GM18517 (cell line): ENCODE measurements at regions not wholly inside any gene's neighbourhood (a gene's known extent, or its start where the extent isn't known, plus 50 kb on each side); places are given as distances from the start of the nearest gene placed in this dataset.

ENCODE experiments used
- ATAC-seq: cut with Tn5 transposase; IDR thresholded peaks from one replicate; pipeline ENCODE4 v1.9.1; 2021; ENCODE audit warnings: mild to moderate bottlenecking, moderate library complexity; ENCODE audit not compliant: unreplicated experiment

DNA sequence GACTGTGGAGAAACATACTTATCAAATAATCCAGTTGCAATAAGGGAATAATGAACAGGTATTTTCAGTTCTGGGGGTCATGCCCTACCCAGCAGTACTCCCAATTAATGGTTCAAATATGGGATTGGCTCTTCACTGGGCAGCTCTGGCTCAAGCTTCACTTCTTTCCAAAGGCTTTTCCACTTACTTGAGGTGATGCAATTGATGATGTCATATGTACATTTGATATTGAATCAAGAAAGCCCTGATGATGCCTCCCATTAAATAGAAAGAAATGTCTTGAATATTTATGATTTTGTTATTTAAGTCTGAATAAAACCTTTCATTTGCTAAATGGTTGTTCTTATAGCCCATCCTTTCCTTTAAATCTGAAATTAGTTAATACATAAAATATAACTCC, 789.9 kb downstream of the USP25 start:
- ATAC-seq = no peak

DNA sequence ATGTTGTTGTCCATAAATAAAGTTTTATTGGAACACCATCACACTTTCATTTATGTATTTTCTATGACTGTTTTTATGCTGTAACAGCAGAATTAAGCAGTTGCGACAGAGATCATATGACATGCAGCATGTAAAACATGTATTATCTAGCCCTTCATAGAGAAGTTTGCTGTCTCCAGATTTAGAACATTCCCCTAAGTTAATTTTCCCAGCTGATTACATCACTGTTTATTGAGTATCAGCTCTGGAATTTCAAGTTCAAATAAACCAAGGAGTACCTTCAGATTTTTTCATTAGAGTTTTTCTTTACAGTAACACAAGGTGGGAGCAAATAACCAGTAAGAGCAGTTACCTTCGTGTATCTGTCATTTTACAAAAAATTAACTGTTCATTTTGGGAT, 792.8 kb downstream of the USP25 start:
- ATAC-seq = no peak

DNA sequence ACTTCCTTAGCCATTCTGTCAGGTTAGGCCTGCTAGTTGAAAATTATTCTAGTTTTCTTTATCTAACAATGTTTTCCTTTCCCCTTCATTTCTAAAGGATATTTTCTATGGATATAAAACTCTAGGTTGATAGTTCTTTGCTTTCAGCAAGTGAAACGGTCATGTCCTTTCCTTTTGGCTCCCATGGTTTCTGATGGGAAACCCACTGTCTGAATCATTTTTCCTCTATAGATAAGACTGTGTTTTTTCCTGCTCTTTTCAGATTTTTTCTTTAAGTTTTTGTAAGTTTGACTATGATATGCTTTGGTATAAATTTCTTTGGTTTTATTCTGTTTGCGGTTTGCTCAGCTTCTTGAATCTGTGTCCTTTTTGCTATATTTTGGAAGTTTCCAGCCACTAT, 800.9 kb downstream of the USP25 start:
- ATAC-seq = no peak

DNA sequence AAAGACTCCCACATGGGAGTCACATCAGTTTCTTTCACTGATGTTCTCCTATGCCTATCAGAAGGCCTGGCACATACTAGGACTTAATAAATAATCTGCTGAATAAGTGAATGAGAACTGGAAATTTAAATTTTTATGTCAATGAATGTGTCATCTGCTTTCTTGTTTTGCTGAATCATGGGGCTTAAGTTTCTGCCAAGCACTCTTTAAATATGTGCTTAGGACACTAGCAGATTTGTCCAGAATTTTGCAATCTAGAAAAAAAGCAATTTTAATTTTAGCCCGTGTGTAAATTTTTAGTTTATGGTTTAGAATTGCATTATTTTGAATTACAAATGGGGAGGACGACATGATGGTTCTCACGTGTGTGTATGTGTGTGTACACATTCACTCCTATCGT, 803.1 kb downstream of the USP25 start:
- ATAC-seq = no peak

DNA sequence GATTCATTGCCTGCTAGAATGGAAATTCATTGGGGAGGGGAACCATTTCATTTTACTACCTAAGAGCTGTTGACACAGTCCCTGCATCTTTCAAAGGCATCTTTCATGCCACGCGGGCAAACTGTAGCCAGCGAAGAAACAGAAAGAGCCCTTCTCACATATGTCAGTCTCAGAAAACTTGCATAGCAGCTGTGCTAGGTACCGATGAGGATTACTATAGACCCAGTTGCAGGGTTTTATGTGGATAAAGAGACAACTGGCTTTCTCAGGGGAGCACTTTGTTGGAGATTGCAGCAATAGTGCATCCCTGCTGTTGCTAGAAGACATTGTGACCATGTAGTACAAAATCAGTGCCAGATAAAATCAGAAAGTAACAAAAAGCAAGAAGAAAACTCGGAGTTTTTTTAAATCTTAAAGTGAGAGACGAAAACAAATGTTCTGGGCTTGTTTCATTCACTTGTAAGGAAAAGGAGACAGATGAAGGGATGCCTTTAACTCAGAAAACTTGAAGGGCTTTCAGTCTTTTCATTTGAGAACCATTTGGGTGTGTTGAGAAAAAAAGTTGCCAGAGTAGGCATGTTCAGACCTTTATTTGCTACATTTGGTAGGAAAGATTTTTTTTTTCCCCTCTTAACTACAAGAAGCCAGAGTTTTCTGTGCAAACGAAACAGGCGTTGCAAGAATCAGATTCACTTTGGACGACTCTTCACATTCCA, 804.1 kb downstream of the USP25 start:
- ATAC-seq = no peak

DNA sequence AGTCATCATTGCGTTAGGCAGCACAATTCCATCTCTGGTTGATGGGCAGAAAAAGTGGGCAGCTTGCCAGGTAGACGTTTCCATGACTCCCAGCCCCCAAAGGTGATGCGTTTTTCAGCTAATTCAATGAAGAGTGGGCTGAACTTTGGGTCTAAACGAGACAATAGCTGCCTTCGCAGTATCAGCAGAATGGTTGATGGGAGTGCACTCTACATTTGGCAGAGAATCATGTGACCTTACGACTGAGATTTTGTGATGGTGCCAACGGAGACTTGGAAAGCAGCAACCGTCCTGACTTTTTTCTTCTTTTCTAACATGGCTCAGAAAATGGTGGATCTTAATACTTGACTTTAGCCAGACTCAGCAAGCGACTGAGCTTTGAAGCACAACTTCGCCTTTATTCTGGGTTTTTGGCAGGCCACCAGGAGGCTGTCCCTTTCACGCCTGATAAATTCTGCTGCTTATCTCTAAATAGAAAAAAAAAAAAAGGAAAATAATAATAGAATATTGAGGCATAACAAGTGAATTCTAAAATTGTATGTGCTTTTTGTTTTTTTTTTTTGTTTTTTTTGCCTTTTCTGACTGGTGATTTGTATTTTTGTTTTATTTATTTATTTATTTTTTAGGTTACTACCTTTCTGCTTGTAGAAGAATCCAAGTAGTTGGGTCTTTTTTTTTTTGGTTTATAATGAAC, 804.8 kb downstream of the USP25 start:
- ATAC-seq = no peak

DNA sequence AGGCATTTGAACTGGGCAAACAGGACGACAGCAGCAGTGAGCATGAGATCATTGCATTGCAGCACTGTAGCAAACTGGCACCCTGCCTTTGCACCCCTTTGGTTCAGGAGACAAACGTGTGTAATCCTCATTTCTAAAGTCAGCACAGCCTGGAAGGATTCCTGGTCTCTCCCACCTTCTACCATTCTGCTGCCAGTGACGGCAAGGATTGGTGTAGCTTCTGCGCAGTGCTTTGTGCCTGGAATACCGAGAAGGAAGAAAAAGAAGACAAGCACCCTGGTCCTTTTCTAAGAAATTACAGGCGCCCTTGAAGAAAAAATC, 805.3 kb downstream of the USP25 start:
- ATAC-seq = no peak

DNA sequence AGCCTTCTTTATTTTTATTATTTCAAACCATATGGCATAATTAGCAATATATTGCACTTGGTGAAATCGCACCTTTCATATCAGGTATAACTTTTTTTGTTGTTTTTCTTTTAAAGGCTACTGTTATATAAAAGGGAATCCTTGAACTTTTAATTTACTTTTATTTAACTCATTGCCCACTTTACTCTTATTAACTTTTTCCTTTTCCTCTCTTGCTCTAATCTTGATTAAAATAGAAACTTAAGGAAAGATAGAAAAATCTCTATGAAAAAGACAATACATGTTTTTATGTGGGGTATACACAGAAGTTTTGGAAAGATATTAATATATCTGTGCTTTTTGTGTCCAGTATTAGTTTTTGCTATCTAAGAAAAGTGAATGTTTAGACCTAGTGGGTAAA, 805.8 kb downstream of the USP25 start:
- no peak for ATAC-seq

DNA sequence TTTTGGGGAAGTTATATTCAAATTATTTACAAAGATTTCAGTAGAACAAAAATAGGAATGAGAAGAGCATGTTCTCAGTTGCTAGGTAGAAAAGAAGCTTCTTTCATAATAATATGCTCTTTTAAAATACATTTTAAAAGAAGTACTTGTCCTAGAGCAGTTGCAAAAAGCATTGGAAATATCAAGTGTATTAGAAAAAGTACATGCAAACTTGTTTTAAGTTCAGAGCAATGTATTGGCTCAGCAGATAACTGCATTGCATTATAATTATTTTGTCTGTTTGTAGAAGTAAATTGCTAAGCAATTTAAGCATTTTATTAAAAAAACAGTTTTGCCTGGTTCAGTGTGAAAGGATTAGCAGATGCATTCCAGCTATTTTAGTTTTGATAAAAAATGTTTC, 806.4 kb downstream of the USP25 start:
- no peak for ATAC-seq

DNA sequence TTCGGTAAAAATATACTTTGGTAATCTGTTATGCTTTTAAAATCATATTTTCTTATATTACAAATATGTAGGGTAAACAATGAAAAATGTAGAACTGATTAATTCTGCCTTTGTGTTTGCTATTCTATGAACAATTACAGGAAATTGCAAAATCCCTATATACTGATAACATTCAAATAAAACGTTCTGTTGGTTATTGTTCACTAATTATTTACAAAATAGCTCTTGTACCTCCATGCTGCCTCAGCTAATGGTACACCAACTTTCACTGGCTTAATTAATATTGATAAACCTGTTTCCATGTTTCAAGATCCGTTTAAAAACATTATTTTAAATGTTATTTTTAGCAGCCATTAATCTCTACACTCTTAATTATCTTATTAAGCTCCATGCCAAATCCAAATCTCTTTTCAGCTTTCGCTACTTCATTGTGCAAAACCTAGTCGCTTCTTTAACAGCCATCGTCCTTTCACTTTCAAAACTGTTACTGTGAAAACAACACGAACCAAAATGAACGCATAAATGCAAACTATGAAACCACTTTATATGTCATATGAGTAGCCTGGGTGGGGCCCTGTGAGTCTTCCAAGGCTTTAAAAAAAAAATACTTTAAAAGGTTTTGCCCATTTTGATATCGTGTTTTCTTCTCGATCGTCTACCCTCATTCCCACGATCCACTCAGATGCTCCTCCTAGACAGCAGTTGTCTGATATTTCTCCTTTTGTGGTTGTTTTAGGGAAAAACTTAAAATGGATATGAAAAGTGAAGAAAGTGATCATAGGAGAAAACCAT, 807.1 kb downstream of the USP25 start:
- ATAC-seq = no peak

DNA sequence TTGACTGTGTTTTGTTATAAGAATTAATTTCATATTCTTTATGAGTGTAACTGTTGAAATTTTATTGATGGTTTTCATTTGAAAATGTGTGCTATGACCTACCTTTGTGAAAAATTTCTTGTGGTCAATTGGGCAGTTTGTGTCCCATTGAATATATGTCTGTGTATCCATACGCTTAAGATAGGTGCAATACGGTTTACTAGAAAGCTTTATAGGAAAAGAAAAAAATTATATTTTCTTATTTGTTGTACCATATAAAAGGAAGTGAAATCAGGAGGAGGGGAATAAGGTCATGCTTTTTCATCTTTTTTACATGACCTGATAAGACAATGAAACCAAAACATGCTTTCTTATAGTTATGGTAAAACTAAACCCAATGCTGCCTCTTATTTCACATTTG, 807.7 kb downstream of the USP25 start:
- no peak for ATAC-seq

DNA sequence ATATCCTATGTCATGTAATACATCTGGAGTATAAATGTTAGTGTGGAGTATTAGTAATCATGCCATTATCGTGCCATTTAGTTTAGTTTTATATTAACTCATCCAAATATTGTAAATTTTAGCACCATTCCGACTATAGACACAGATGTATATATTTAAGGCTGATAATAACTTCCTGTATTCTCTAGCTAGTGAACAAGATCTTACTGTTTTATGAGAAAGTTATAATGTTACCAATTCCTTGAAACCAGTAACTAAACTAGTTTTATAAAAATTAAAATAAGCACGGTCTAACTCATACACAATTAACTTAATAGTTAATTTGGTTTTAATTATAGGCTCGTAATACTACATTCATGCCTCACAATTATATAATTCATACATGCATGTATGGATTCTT, 808.6 kb downstream of the USP25 start:
- ATAC-seq = no peak

DNA sequence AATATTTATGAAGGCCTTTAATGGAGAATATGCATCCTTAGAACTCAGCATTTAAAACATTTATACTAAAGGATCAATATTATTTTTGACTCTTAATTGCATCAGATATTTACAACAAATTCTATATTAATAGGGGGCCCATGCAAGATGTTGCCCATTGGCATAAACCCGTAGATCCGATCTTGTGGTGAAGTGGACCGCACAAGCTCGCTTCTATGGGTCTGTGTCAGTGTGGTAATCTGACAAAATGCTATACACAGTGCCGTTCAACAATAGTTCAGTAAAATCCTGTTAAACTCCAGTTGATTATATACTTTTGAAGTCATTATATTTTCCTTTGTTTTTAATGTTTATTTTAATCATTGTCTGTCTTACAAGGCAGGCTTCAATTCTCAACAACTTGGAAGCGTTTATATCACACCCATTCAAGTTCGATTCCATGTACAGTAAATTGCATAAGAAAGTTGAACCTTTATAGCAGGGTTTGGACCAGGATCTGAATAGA, 809.2 kb downstream of the USP25 start:
- ATAC-seq = no peak

DNA sequence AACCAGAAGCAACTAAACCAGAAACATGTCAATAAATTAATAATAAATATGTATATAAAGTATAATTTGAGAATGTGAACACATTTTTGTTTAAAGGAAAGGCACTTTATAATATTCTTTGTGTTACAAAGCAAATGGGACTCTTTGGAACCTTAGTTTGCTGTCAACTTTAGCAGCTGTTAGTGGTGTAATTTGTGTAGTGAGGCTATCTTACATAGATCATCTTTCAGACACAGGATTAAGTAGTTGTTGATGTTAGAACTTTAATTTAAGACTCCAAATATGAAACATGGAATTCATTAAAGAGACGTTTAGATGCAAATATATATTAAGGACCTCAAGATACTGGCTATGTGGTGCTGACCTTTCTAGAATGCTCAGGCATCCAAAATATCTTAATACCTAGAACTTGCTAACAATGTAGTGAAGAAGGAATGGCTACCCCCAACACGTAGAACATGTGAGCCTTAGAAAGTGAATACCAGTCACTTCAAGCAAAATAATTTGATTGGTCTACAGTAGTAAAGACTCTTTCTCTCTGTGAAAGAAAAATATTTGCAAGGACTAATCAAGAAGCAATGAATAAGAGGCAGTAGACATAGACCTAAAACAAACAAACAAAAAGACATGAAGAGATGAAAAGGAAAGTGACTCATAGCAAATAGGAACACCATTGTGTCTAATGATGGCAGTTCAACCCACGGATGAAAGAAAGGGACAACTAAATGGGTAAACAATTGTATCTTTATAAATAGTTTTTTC, 811.4 kb downstream of the USP25 start:
- no peak for ATAC-seq

DNA sequence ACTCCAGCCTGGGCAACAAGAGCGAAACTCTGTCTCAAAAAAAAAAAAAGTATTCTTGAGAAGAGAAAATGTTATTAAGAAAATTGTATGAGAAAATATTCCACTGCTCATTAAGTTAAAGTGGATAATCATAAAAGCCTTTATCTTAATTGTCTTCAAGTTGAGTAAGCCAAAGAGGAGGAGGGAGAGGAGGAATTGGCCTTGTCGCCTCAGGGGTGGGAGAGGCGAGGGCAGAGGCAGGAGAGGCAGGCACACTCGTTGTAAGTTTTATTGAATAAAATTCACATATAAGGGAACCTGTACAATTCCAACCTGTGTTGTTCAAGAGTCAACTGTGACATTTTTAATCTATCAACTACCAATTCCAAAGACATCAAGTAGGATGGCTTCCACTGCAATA, 820.3 kb downstream of the USP25 start:
- no peak for ATAC-seq

DNA sequence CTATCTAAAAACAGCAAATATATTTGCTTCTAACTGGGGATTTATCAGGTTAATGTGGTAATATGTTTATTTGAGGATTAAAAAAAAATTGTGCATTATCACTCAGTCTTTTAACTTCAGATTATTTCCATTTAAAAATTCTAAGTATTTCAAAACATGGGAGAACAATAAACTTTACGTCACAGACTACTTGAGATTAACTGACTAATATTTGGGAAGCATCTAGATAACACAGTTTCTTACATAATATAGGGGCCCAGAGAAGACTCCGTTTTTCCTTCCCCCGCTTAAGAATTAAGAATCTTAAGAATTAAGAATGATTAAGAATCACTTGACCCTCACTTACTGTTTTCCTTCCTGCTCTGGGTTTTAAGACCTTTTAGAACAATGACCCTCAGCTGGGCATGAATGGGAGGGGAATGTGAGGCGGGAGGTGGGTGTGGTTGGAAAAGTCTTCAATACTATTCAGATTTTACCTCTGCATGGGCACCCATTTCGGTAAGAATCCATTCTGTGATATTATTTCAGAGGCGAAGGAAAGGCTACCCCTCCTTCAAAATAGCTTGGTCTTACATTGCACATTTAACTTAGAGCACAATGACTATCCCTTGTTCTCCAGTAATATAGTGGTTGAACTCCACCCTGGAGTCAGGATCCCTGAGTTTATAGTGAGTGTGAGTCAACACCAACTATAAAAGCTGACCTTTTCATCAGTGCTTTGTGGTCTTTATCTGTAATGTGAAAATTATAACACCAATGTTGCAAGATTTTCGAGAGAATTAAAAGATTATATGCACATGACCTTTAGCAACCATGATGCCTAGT, 821.3 kb downstream of the USP25 start:
- no peak for ATAC-seq

DNA sequence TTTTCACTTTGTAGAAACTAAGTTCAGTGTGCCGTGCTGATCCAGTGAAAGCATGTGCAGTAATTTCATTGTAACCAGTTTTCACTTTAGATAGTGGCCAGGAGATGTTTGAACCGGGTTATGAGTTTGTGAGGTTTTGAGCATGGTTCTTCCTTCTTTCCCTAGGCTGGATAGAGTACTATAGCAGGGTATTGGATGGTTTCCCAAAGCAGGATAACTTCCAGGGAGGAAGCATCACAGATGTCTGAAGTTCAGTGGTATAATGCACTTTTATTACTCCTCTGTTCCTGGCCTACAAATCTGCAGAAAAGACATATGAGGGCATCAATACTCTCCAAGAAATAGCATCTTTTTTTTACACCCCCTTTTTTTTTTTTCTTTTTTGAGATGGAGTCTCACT, 823.1 kb downstream of the USP25 start:
- no peak for ATAC-seq

DNA sequence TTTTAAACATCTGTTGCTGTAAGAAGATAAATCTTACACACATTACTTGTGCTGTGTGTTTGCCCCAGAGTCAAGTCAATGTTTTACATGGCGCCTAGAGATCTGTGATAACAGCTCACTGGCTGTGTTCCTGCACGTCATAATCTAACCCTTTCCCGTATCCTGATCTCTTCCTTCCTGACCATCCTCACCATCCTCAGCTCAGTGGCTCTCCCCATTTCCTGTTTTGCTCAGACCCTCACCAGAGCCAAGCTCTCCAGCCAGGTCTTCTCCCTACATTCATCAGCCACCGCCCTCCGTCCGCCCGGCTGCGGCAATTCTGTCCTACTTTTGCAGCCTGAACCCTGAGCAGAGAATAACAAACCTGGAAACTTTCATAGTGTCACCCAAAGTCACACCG, 824.7 kb downstream of the USP25 start:
- no peak for ATAC-seq

DNA sequence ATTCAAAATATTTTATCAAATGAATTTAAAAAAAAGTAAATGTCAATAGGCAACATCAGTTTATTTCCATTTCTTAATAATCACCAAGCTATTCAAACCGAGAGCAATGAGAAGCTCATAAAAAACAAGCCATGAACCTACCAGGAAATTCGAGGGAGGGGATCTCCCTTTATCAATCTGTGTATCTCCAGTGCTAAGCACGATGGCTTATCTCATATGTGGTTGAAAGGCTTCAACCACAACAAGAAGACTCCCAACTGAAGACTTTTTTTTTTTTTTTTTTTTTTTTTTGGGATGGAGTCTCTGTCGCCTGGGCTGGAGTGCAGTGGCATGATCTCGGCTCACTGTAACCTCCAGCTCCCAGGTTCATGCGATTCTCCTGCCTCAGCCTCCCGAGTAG, 833.3 kb downstream of the USP25 start:
- ATAC-seq = no peak

DNA sequence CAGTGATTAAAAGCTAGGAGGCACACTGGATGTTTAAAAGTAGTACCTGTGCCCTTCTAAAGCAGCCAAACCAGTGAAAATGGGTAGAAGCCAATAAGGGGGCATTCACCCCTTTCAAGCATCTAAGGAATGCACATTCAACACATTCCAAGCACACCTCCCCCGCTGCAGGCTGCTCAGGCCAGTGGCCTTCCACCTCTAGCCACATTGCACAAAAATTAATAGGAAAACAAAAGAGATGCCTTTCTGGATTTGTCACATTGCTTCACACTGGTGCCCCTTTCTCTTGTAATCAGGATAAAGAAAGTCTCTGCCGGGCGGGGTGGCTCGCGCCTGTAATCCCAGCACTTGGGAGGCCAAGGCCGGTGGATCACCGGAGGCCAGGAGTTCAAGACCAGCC, 834.0 kb downstream of the USP25 start:
- ATAC-seq = no peak
